GM19467 (cell line): ENCODE measurements at regions not wholly inside any gene's neighbourhood (a gene's known extent, or its start where the extent isn't known, plus 50 kb on each side); places are given as distances from the start of the nearest gene placed in this dataset.

Experiments used
- ATAC-seq: cut with Tn5 transposase; IDR thresholded peaks from one replicate; pipeline ENCODE4 v1.9.1; 2021; ENCODE audit warnings: mild to moderate bottlenecking, moderate library complexity; ENCODE audit not compliant: unreplicated experiment

DNA sequence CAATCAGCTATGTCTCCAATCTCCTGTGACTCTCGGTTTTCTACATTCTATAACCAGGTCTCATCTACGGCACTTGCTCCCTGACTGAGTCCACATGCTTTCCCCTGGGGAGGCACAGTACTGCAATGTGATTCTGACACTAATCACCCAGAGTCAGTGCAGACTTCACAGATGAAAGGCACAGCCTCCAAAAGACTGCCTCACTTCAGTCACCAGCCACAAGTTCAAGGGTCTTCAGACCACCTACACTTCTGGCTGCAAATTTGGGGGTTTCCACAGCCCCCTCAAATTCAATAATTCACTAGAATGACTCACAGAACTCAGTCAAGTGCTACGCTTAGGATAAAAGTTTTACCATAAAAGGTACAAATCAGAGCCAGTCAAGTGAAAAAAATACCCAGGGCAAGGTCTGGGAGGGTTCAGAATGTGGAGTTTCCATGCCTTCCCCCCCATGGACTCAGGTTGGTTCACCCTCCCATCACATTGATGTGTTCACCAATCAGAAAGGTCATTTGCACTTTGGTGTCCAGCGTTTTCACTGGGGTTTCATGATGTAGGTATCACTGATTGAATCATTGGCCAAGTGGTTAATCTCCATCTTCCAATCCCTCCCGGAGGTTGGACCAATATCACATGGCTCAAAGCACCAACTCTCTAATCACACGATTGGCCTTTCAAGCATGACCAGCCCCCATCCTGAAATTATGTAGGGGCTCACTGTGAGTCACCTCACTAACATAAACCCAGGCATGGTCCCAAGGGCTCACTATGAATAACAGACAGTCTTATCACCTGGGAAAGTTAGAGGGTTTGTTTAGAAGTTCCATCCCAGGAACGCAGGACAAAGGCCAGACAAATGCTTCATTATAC, 182.9 kb upstream of the CAMK1G start:
- no peak for ATAC-seq

GRCh38 chr1:209402697-209403096, 180.8 kb upstream of the CAMK1G start:
- ATAC-seq, result no peak

GRCh38 chr1:209403921-209404320, 179.6 kb upstream of the CAMK1G start:
- no peak for ATAC-seq

GRCh38 chr1:209404577-209404976, 178.9 kb upstream of the CAMK1G start:
- no peak for ATAC-seq

DNA sequence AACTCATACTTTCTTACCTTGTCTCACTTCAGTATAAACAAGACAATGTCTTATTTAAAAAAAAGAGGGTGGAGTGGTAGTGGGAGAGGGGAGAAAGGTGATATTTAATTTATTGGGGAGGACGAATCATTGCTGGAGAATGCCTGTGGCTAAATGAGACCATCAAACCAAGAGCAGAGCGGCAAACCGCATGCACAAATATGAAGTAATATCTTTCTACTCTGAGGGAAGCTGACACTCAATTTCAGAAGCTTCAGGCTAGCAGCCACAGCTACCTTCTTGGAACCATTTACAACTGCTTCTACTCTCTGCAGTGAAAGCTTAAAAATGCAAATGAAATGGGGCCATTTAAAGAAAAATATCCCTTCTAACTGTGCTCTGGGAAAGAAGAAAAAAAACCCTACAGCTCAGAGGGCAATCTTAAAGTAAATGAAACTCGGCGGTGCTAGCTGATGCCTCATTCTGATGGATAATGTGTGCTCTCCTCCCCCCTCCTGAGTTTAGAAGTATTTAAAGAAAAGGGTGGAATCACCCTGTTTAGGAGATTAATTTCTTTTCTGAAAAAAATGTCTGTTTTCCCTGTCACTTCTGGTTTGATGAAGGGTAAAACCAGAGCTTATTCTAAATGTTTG, 178.2 kb upstream of the CAMK1G start:
- no peak for ATAC-seq

- no peak for ATAC-seq
These were observed 177.3 kb upstream of the CAMK1G start for GRCh38 chr1:209406168-209406567.

DNA sequence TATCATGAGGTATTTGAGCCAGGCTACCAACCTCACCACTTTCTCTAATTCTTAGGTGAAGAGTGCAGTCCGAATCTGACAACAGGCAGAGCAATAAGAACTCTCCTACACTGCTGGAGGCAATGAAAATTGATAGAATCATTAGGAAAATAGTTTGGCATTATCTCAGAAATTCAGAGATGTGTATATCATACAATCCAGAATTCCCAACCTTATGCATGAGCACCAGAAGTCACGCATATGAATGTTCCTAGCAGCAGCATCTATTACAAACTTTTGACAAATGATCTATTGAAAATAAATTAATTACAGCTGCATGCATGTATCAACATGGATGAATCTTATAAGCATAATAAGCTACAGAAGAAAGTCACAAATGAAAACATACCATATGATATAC, 176.9 kb upstream of the CAMK1G start:
- ATAC-seq, result no peak

DNA sequence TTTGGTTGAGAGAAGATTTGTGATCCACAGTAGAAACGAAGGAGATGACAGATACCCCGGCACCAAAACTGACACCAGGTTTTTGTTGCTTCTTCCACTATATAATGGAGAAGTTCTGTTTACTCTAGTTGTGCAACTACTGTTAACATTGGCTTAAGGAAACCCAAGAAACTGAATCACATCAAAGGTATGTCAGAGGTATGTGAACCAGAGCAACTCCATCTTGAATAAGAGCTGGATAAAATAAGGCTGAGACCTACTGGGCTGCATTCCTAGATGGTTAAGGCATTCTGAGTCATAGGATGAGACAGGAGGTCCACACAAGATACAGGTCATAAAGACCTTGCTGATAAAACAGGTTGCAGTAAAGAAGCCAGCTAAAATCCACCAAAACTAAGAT, 173.7 kb upstream of the CAMK1G start:
- ATAC-seq, result no peak

GRCh38 chr1:209411491-209411929, 172.0 kb upstream of the CAMK1G start:
- ATAC-seq, result no peak

GRCh38 chr1:209412036-209412435, 171.5 kb upstream of the CAMK1G start:
- no peak for ATAC-seq

GRCh38 chr1:209412566-209412965, 170.9 kb upstream of the CAMK1G start:
- ATAC-seq, result no peak

DNA sequence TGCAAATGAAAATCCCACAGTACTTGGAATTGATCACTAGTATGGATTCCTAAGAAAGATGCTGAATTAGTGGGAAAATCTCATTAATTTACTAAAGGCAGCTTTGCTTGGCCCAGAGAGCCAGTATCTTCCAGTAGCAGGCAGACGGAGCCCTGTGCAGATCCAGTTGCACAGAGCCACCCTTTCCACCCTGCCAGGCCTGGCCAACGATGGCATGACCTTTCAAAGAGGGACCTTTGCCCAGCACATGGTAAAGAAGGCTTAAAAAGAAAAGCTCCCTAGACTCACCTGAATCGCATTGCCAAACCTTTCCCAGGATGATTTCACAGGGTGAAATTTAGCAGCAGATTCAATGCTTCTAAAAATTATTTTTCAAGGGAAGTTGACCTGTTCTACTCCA, 170.5 kb upstream of the CAMK1G start:
- no peak for ATAC-seq

GRCh38 chr1:209414803-209415329, 168.6 kb upstream of the CAMK1G start:
- ATAC-seq, result no peak

DNA sequence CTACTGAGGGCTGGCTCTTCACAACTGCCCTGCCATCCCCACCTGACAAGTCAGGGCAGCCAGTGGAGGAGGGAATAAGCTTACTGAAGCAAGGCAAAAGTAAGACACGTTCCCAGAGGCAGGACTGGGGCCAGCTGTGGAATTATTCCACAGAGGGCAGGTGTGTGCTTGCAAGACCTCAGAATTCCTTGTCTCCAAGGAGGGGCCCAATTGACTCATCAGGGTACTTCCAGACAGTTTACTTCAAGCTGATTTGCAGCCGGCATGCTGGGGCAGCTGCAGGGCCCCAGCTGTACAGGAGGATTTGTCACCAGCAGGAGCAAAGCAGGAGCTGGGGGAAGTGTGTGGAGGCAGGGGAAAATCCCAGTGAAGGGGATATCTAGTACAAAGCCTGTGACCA, 167.5 kb upstream of the CAMK1G start:
- no peak for ATAC-seq

GRCh38 chr1:209416716-209417115, 166.8 kb upstream of the CAMK1G start:
- no peak for ATAC-seq

DNA sequence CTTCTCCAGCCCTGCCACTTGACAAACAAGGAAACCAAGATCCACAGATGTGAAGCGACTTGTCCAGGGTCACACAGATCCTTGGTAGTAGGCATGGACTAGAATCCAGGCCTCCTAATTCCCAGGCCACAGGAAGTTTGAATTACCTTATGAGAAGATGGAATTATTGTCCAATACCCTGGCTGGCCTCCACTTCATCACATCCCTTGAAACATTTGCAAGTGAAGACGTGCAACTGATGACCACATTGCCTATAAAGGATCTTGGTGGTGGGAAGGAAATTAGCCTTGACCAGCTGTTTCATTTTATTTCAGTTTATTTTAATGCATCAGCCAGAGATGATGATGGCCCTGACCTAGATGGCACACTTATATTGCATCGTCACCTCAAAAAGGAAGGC, 165.8 kb upstream of the CAMK1G start:
- ATAC-seq, result no peak

- no peak for ATAC-seq
These were observed 163.2 kb upstream of the CAMK1G start for GRCh38 chr1:209420276-209420675.

DNA sequence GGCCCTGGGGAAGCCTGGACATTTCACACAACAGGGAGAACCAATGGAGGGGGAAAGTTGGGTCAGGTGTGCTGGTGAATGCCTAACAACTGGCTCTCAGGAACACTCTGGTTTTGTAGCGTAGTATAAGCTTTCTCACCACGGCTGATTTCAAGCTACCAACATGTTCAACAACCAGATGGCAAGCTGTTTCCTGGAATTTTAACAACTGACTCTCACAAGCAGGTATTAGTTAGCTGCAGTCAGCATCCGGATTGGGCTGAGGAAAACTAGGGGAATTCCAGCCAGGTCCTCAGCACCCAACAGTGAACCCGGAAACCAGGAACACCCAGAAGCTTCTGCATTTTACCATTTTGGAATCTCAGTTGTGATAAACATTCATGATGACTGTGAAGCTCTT, 162.3 kb upstream of the CAMK1G start:
- no peak for ATAC-seq

GRCh38 chr1:209421978-209422680, 161.4 kb upstream of the CAMK1G start:
- ATAC-seq, result no peak

DNA sequence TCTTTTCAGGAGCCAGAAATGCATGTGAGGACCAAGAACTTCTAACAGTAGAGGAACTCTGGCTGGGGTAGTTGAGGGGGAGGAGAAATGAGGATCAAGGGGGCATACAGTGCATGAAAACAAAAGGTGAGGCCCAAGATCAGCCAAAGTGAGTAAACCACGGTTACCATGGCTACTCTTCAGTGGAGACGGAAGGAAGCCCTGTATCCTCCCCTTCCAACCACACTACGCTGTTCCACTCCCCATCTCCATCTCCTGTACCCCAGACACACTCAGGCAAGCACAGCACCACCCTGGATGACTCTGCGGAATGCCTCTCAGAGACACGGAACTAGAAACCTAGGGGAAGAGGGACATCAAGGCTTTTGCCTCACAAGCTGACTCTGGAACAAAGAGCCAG, 157.6 kb upstream of the CAMK1G start:
- no peak for ATAC-seq

GRCh38 chr1:209427277-209427676, 156.2 kb upstream of the CAMK1G start:
- ATAC-seq, result no peak

- no peak for ATAC-seq
These were observed 155.7 kb upstream of the CAMK1G start for GRCh38 chr1:209427811-209428210.
